Activated B cell treated with CpG ODN at 0.5 μM for 24 hours (primary cell): ENCODE measurements at regions not wholly inside any gene's neighbourhood (a gene's known extent, or its start where the extent isn't known, plus 50 kb on each side); places are given as distances from the start of the nearest gene placed in this dataset.
A peak's percentile ranks its signal among the peaks of the same experiment; 100 is the strongest.

Source experiments
- ATAC-seq: fragments of 200-7000 bp; cut with Tn5 transposase; one replicate; pipeline ENCODE4 v1.10.0; 2021; ENCODE audit warnings: low read depth, mild to moderate bottlenecking, moderate library complexity
- CTCF ChIA-PET: fragments of 350-600 bp; sonication (Branson Sonifier 250); formaldehyde crosslinking; loops from one replicate; lab custom pipeline; 2021; ENCODE audit warnings: antibody characterized with exemption; lab: Charles Lee
- POLR2A ChIA-PET: fragments of 350-600 bp; sonication (Branson Sonifier 250); formaldehyde crosslinking; loops from one replicate; lab custom pipeline; 2021; ENCODE audit warnings: antibody characterized with exemption; lab: Charles Lee
- DNase-seq: peaks from one replicate; pipeline ENCODE4 v3.0.0; 2022
- H3K27ac Mint-ChIP-seq: one replicate; pipeline ENCODE4 v1.8.0; 2020; ENCODE audit warnings: mixed read lengths
- H3K27me3 Mint-ChIP-seq: one replicate; pipeline ENCODE4 v1.8.0; 2021; ENCODE audit warnings: mixed read lengths
- H3K36me3 Mint-ChIP-seq: one replicate; pipeline ENCODE4 v1.8.0; 2021; ENCODE audit warnings: low read depth, mixed read lengths
- H3K4me1 Mint-ChIP-seq: one replicate; pipeline ENCODE4 v1.8.0; 2021; ENCODE audit warnings: mixed read lengths
- H3K4me3 Mint-ChIP-seq: one replicate; pipeline ENCODE4 v1.8.0; 2020; ENCODE audit warnings: mild to moderate bottlenecking, mixed read lengths
- H3K9me3 Mint-ChIP-seq: one replicate; pipeline ENCODE4 v1.8.0; 2020; ENCODE audit warnings: mixed read lengths
- CTCF ChIP-seq: fragments of 200-600 bp; IDR thresholded peaks from one replicate; pipeline ENCODE4 v1.8.0; 2022; ENCODE audit warnings: antibody characterized with exemption, mild to moderate bottlenecking
- intact Hi-C: fragments of 100-400 bp; cut with micrococcal nuclease; formaldehyde crosslinking; loops from one replicate; pipeline ENCODE4 v1.15.1; 2024

- no peaks in the 10 kb centered on the region for H3K36me3 Mint-ChIP-seq
- DNase-seq (no peak), ATAC-seq (no peak)
- TF ChIP-seq CTCF: no peak
- peak overlapping the region; percentile 38 for H3K27ac Mint-ChIP-seq
- no peaks in the 10 kb centered on the region for H3K27me3 Mint-ChIP-seq
- H3K9me3 Mint-ChIP-seq: peaks cover 4% of the 10 kb centered on the region
- peaks cover 56% of the 10 kb centered on the region for H3K4me1 Mint-ChIP-seq
- POLR2A ChIA-PET: interaction anchor here (0.9 kb wide), 1 partner anchor 140 kb away, joined by 3 read pairs; no protein-coding TSS in a partner anchor
- CTCF ChIA-PET: no interaction called here
- H3K4me3 Mint-ChIP-seq: no peak overlapping the region
- intact Hi-C loops: loop anchor here (2.0 to 5.0 kb wide), 3 partner anchors 19 to 342 kb away; no protein-coding TSS in a partner anchor
Measured at GRCh38 chr2:136259551-136259950, 141.6 kb upstream of the CXCR4 start.

- TF ChIP-seq CTCF: no peak
- intact Hi-C loops: loop anchor here (2.0 to 5.0 kb wide), 3 partner anchors 21 to 341 kb away; no protein-coding TSS in a partner anchor
- Mint-ChIP-seq H3K4me3 (no peak overlapping the region), H3K27me3 (no peaks in the 10 kb centered on the region), H3K9me3 (no peaks in the 10 kb centered on the region), H3K36me3 (no peaks in the 10 kb centered on the region), H3K4me1 (peaks cover 73% of the 10 kb centered on the region), H3K27ac (peak overlapping the region; percentile 72)
- ChIA-PET CTCF (interaction anchor here (0.8 to 5.2 kb wide), 4 partner anchors 19 to 261 kb away, joined by 3 to 51 read pairs (median 4); no protein-coding TSS in a partner anchor), POLR2A (interaction anchor here (0.6 to 5.9 kb wide), 6 partner anchors 18 to 139 kb away, joined by 3 to 103 read pairs (median 16); no protein-coding TSS in a partner anchor)
- ATAC-seq (no peak), DNase-seq (no peak)
Measured at GRCh38 chr2:136257893-136258292, 139.9 kb upstream of the CXCR4 start.

- peak; percentile 63 for ATAC-seq
- POLR2A ChIA-PET: interaction anchor here (0.8 to 5.9 kb wide), 33 partner anchors 11 to 259 kb away, joined by 3 to 111 read pairs (median 5); partner anchors contain the start of gene CXCR4
- H3K27ac Mint-ChIP-seq: peak overlapping the region; percentile 92
- no peak for DNase-seq
- peaks cover 86% of the 10 kb centered on the region for H3K4me1 Mint-ChIP-seq
- intact Hi-C loops: loop anchor here (1.0 to 5.0 kb wide), 14 partner anchors 10 to 339 kb away; partner anchors contain the start of genes CXCR4 and DARS1
- no peaks in the 10 kb centered on the region for H3K9me3 Mint-ChIP-seq
- CTCF ChIA-PET: interaction anchor here (0.6 to 5.2 kb wide), 26 partner anchors 10 to 341 kb away, joined by 3 to 51 read pairs (median 4); no protein-coding TSS in a partner anchor
- TF ChIP-seq CTCF: no peak
- H3K36me3 Mint-ChIP-seq: no peaks in the 10 kb centered on the region
- no peaks in the 10 kb centered on the region for H3K27me3 Mint-ChIP-seq
- H3K4me3 Mint-ChIP-seq: peak overlapping the region; percentile 55
Measured at GRCh38 chr2:136255648-136256461, 137.9 kb upstream of the CXCR4 start.

- ChIA-PET CTCF (interaction anchor here (0.7 to 5.2 kb wide), 15 partner anchors 9 to 258 kb away, joined by 3 to 51 read pairs (median 4); no protein-coding TSS in a partner anchor), POLR2A (interaction anchor here (0.6 to 5.9 kb wide), 30 partner anchors 9 to 258 kb away, joined by 3 to 111 read pairs (median 7); partner anchors contain the start of gene CXCR4)
- Mint-ChIP-seq H3K36me3 (no peaks in the 10 kb centered on the region), H3K27me3 (no peaks in the 10 kb centered on the region), H3K27ac (peak overlapping the region; percentile 92), H3K4me3 (peak overlapping the region; percentile 55), H3K9me3 (no peaks in the 10 kb centered on the region), H3K4me1 (peaks cover 84% of the 10 kb centered on the region)
- intact Hi-C loops: loop anchor here (1.0 to 5.0 kb wide), 14 partner anchors 9 to 338 kb away; partner anchors contain the start of genes CXCR4 and DARS1
- DNase-seq (no peak), ATAC-seq (peak; percentile 6)
- no peak for TF ChIP-seq CTCF
Measured at GRCh38 chr2:136255127-136255526, 137.2 kb upstream of the CXCR4 start.
